Large intestine (tissue), 3 donors: ENCODE measurements at regions not wholly inside any gene's neighbourhood (a gene's known extent, or its start where the extent isn't known, plus 50 kb on each side); places are given as distances from the start of the nearest gene placed in this dataset.
"Not testable (repeated sequence)": the region's sequence is repeated elsewhere in the genome, so short reads cannot be mapped to it uniquely, and the experiment has no call there.

Experiments
- DNase-seq, 2 donors: peaks; one replicate each; pipeline versions ENCODE4 v3.0.0 to v3.0.0-alpha.2; 2013
- H3K27ac ChIP-seq: one replicate; pipeline ENCODE4 v1.5.1; 2013; ENCODE audit warnings: low read length
- H3K27me3 ChIP-seq: 2 replicates; pipeline ENCODE4 v1.6.1; 2013; ENCODE audit warnings: low read length; ENCODE audit not compliant: control insufficient read depth, insufficient read depth
- H3K36me3 ChIP-seq: 2 replicates; pipeline ENCODE4 v1.6.1; 2013; ENCODE audit warnings: low read length; ENCODE audit not compliant: control insufficient read depth, insufficient read depth
- H3K4me1 ChIP-seq: one replicate; pipeline ENCODE4 v1.6.1; 2013; ENCODE audit warnings: low read length; ENCODE audit not compliant: control insufficient read depth, insufficient read depth
- H3K4me3 ChIP-seq: one replicate; pipeline ENCODE4 v1.5.1; 2013; ENCODE audit warnings: low read length
- H3K9me3 ChIP-seq: one replicate; pipeline ENCODE4 v1.6.1; 2013; ENCODE audit warnings: mild to moderate bottlenecking, low read depth, low read length, moderate library complexity; ENCODE audit not compliant: control insufficient read depth
- WGBS: methylation state at CpG from one replicate; pipeline ENCODE4 v1.1.5; 2013; ENCODE audit warnings: low lambda C conversion rate; ENCODE audit not compliant: insufficient coverage; 5-methylcytosine and 5-hydroxymethylcytosine counted together

DNA sequence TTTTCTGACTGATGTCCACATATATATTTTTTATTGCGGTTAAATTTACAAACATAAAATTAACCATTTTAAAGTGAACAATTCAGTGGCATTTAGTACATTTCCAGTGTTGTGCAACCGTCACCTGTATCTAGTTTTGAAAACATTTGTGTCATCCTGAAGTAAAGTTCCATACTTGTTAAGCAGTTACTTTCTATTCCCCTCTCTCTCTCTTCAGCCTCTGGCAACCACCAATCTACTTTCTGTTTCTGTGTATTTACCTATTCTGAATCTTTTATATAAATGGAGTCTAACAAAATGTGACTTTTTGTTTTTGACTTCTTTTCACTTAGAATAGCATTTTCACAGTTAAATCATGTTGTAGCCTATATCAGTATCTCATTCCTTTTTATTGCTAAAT is 480.1 kb upstream of the SMARCA2 start:
- Histone ChIP-seq H3K27ac (no peak overlapping the region), H3K4me1 (no peaks in the 10 kb centered on the region), H3K4me3 (no peak overlapping the region), H3K9me3 (no peaks in the 10 kb centered on the region), H3K27me3 (no peaks in the 10 kb centered on the region), H3K36me3 (no peaks in the 10 kb centered on the region)
- WGBS: no CpG with 5 or more reads among the region's 2 CpGs
- no peak for DNase-seq

DNA sequence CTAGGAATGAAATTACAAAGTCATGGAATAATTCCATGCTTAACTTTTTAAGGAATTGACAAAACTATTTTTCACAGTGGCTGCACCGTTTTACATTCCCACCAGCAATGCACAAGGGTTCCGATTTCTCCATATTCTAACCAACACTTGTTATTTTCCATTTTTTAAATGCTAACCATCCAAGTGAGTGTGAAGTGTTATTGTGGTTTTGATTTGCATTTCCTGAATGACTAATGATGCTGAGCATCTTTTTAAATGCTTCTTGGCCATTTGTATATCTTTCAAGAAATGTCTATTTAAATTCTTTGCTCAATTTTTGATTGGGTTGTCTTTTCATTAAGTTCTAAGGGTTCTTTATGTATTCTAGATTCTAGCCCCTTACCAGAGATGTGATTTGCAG is 479.5 kb upstream of the SMARCA2 start:
- no peaks in the 10 kb centered on the region for H3K36me3 ChIP-seq
- no peak overlapping the region for H3K4me3 ChIP-seq
- 93% methylated on average over 2 of the region's 2 CpGs for WGBS
- no peaks in the 10 kb centered on the region for H3K27me3 ChIP-seq
- no peak for DNase-seq
- H3K9me3 ChIP-seq: no peaks in the 10 kb centered on the region
- no peaks in the 10 kb centered on the region for H3K4me1 ChIP-seq
- H3K27ac ChIP-seq: no peak overlapping the region

DNA sequence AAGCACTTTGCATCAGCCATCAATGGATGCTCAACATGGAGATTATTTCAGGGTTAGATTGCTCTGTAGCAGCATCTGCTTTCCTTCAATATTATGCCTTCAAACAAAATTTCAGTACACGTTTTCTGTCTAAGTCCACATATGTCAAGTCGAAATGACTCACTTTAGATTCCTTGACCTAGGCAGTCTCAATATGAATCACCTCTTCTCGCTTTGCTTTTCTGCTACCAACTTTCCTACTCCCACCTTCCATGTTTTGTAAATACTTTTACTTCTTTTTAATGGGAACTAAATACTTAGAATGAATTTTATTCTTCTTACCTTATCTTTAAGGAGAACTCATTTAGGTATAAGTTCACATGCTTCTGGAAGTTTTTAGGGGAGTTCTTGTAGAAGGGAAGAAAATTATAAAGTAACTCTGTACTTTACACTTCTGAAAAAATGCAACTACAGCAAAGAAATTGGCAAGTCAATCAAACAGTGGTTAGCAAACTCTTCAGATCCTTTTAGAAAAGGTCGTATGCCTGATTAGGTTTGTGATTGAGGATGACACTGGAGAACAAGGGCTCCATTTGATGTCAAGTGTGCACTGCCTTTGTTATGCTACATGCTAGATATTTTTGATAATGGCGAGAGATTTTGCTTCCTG is 478.5 kb upstream of the SMARCA2 start:
- no peaks in the 10 kb centered on the region for H3K27me3 ChIP-seq
- no peak overlapping the region for H3K27ac ChIP-seq
- H3K4me1 ChIP-seq: no peaks in the 10 kb centered on the region
- no peaks in the 10 kb centered on the region for H3K9me3 ChIP-seq
- H3K4me3 ChIP-seq: no peak overlapping the region
- WGBS: 89% methylated on average over 4 of the region's 5 CpGs
- DNase-seq: no peak
- no peaks in the 10 kb centered on the region for H3K36me3 ChIP-seq

DNA sequence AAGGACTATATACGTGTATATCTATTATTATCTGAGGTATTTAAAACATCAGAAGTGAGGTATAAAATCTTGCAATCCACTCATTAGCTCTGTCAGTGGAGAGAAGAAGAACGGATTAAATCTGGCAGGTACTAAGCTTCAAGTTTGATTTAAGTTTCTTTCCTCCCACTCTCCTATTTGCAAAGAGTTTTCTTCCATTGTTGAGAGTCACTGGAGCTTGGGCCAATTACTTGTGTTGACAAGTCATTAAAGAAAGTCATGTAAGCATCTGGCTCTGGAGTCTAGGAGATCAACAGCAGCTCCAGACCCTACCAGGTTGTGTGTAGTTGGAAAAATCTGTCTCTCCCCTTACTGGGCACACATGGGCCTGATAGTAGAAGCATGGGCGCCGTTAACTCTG is 476.8 kb upstream of the SMARCA2 start:
- H3K36me3 ChIP-seq: no peaks in the 10 kb centered on the region
- no peak overlapping the region for H3K4me3 ChIP-seq
- H3K27me3 ChIP-seq: no peaks in the 10 kb centered on the region
- no peaks in the 10 kb centered on the region for H3K9me3 ChIP-seq
- H3K27ac ChIP-seq: no peak overlapping the region
- no peaks in the 10 kb centered on the region for H3K4me1 ChIP-seq
- WGBS: 40% methylated on average over 1 of the region's 4 CpGs
- DNase-seq: no peak

DNA sequence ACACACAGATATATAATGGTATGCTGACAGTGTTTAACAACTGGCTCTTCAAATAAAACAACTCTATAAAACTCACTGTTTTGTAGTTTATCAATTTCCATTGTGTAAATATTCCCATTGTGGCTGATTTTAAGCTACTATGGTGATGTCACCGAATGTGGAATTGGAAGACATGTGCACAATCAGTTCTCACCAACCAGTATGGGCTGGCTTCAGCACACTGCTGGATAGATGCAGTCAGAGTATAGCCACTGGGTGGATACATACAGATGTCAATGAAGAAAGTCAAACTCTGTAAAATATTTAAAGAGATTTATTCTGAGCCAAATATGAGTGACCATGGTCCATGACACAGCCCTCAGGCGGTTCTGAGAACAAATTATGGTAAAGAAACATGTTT is 475.9 kb upstream of the SMARCA2 start:
- DNase-seq: no peak
- no CpG with 5 or more reads among the region's 2 CpGs for WGBS
- H3K27me3 ChIP-seq: no peaks in the 10 kb centered on the region
- no peaks in the 10 kb centered on the region for H3K36me3 ChIP-seq
- no peaks in the 10 kb centered on the region for H3K9me3 ChIP-seq
- H3K27ac ChIP-seq: no peak overlapping the region
- no peaks in the 10 kb centered on the region for H3K4me1 ChIP-seq
- H3K4me3 ChIP-seq: no peak overlapping the region

DNA sequence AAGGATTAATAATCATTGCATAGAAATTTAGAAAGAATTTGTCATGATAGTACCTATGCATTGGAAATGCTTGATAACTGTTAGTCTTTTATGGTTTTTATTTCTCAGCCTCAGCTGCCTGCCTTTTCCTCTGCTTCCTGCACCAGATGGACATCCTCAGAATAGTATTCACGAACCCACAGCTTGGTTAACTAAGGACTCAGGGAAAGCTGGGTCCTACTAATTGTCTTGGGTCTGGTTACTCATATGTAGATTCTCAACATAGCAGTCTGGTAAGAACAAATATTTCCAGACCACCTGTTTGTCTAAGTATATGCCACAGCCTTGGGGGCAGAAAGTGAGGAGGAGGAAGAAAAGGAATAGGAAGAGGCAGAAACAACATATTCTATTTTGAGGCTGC is 464.5 kb upstream of the SMARCA2 start:
- no peak for DNase-seq
- Histone ChIP-seq H3K27me3 (no peaks in the 10 kb centered on the region), H3K27ac (no peak overlapping the region), H3K4me3 (no peak overlapping the region), H3K36me3 (no peaks in the 10 kb centered on the region), H3K9me3 (no peaks in the 10 kb centered on the region), H3K4me1 (no peaks in the 10 kb centered on the region)
- WGBS: no CpG with 5 or more reads among the region's 1 CpG

DNA sequence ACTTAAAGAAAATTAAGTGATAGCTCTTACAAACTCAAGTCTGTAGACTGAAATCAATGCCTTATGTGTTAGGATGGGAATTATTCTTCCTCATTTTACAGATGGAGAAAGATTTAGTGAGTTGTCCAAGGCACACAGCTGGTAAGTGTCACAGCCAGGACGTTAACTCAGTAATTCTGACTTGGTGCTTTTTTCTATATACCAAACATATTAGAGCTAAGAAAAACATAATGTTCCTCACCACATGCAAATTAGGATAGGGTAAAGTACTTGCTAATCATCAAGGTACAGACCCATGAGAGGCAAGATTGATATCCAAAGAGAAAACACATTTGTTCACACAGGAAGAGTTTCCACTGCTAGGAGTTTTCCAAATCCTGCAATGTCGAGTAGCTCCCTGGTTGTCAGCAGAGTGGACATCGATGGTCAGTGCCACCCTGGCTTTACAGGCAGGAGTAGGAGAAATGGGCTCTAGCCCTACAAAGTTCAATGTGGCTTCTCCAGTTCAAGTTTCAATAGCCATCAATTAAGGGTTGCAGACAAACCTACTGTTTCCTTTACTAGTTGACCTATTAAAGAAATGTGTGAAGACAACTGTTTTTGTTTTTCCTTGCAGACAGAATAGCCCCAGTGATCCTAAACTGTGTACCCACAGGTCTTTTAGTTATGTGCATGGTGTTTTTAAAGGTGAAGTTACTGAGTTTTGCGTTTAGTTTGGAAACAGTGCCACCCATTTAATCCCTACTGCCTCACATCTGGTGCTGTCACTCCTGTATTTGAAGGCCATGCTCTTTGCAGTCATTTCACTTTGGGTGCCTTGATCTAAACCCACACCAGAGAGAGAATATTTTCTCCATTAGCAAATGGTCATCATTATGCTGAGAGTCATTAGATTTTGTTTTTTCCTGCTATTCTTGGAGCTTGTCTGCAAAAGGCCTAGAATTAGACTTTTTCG is 460.8 kb upstream of the SMARCA2 start:
- no peak for DNase-seq
- Histone ChIP-seq H3K9me3 (peaks cover 5% of the 10 kb centered on the region), H3K27ac (no peak overlapping the region), H3K36me3 (no peaks in the 10 kb centered on the region), H3K4me3 (no peak overlapping the region), H3K27me3 (no peaks in the 10 kb centered on the region), H3K4me1 (no peaks in the 10 kb centered on the region)
- 100% methylated on average over 1 of the region's 5 CpGs for WGBS

DNA sequence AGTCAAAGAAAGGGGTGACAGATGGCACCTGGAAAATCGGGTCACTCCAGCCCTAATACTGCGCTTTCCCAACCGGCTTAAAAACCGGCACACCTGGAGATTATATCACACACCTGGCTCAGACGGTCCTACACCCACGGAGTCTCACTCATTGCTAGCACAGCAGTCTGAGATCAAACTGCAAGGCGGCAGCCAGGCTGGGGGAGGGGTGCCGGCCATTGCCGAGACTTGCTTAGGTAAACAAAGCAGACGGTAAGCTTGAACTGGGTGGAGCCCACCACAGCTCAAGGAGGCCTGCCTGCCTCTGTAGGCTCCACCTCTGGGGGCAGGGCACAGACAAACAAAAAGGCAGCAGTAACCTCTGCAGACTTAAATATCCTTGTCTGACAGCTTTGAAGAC is 456.5 kb upstream of the SMARCA2 start:
- not testable (repeated sequence) for DNase-seq, H3K4me3 ChIP-seq, H3K27me3 ChIP-seq, H3K9me3 ChIP-seq, H3K27ac ChIP-seq, H3K36me3 ChIP-seq, H3K4me1 ChIP-seq
- WGBS: no CpG with 5 or more reads among the region's 10 CpGs

DNA sequence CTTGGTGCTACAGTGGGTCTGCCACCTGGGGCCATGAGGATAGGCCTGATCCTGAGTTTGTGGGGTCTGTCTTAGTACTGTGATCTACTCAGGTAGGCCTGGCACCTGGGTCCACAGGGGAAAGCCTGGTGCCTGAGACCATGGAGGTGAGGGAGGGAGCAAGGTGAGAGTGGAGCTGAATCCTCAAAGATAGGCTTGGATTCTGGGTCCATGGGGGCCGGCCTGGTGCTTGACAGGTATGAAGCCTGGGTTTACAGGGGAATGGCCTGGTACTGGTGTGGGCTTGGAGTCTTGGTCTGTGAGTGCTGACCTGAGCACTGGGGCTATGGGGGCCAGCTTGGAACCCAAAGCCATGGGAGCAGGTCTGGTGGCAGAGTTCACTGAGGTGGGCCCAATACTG is 439.2 kb upstream of the SMARCA2 start:
- Histone ChIP-seq H3K27me3 (no peaks in the 10 kb centered on the region), H3K27ac (no peak overlapping the region), H3K36me3 (no peaks in the 10 kb centered on the region), H3K4me3 (no peak overlapping the region), H3K9me3 (peaks cover 7% of the 10 kb centered on the region), H3K4me1 (no peaks in the 10 kb centered on the region)
- no CpG with 5 or more reads among the region's 1 CpG for WGBS
- DNase-seq: no peak

DNA sequence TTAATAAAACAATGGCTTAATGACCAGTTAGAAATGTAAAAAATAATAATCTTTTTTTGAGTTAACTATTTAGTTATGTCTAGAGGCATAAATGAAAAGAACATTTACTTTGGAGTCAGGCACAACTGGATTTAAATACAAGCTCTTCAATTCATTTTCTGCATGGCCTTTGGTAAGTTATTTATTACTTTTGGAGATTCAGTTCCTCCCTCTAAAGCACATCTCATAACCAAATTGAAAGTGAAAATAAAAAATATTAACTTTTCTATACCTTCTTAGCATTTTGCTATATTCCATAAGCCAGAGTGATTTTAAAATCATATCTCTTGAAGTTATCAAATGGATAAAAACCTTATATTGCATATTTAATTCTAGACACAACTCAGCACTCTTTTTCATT is 434.9 kb upstream of the SMARCA2 start:
- no peak overlapping the region for H3K27ac ChIP-seq
- no peaks in the 10 kb centered on the region for H3K4me1 ChIP-seq
- H3K27me3 ChIP-seq: no peaks in the 10 kb centered on the region
- no peaks in the 10 kb centered on the region for H3K36me3 ChIP-seq
- H3K9me3 ChIP-seq: peaks cover 7% of the 10 kb centered on the region
- no peak overlapping the region for H3K4me3 ChIP-seq
- no peak for DNase-seq

DNA sequence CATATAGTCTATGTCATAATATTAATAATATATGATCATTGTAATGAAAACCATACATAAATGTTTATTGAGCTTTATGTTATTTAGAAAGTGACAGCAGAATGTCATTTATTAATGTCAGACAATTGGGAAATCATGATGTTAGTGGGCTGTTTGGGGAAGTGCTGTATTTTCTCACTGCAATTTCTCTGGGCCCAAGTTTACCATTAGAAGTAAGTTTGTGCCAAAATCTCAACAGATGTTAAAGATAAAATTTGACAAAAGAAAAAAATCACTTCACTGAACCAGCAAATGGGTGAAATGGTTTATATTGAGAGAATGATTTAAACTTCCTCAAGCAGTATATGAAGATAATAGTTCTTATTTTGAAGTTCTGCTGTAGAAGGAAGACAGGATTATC is 433.2 kb upstream of the SMARCA2 start:
- no peaks in the 10 kb centered on the region for H3K36me3 ChIP-seq
- no peaks in the 10 kb centered on the region for H3K4me1 ChIP-seq
- no peak overlapping the region for H3K4me3 ChIP-seq
- H3K27ac ChIP-seq: no peak overlapping the region
- no peaks in the 10 kb centered on the region for H3K9me3 ChIP-seq
- no peaks in the 10 kb centered on the region for H3K27me3 ChIP-seq
- DNase-seq: no peak
